HG02973 (cell line): ENCODE measurements at regions not wholly inside any gene's neighbourhood (a gene's known extent, or its start where the extent isn't known, plus 50 kb on each side); places are given as distances from the start of the nearest gene placed in this dataset.
A peak's percentile ranks its signal among the peaks of the same experiment; 100 is the strongest.
"Not testable (repeated sequence)": the region's sequence is repeated elsewhere in the genome, so short reads cannot be mapped to it uniquely, and the experiment has no call there.

Source experiments
- ATAC-seq: cut with Tn5 transposase; IDR thresholded peaks from one replicate; pipeline ENCODE4 v1.9.1; 2021; ENCODE audit warnings: moderate library complexity; ENCODE audit not compliant: unreplicated experiment

GRCh38 chr21:23578027-23578426, 2029.3 kb downstream of the MRPL39 start:
- no peak for ATAC-seq

DNA sequence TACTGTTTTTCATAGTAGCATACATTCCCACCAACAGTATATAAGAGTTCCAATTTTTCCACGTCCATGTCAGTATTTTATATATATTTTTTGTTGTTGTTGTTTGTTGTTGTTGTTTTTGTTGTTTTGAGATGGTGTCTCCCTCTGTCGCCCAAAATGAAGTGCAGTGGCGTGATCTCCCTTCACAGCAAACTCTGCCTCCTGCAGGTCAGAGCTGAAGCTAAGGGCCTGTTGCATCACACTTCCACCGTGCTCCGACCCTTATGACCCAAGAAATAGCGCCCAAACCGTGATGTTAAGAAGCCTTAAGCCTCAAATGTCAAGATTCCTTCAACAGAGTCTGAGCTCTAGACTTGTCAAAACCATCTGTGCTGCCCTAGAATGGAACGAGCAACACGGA, 2032.3 kb downstream of the MRPL39 start:
- no peak for ATAC-seq

GRCh38 chr21:23548924-23549323, 2058.4 kb downstream of the MRPL39 start:
- not testable (repeated sequence) for ATAC-seq

GRCh38 chr21:23543333-23543732, 2063.9 kb downstream of the MRPL39 start:
- no peak for ATAC-seq

DNA sequence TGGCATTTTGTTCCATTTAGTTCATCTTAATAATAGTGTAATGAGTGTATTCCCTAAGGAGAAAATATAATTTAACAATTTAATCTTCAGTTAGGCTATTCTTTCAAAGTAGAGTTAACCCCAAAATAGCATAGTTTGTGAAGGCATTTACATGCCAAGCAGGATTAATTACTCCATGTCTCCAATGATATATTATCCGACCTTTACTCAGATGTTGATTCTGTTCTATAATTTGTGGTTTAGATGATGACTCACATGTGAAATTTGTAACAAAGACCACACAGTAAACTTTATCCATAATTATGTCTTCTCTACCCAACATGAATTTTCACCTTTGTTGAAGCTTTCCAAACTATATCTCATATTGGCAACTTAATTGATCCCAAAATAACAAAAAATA, 2065.2 kb downstream of the MRPL39 start:
- no peak for ATAC-seq

- no peak for ATAC-seq
These were observed 2065.7 kb downstream of the MRPL39 start for GRCh38 chr21:23541571-23541970.

DNA sequence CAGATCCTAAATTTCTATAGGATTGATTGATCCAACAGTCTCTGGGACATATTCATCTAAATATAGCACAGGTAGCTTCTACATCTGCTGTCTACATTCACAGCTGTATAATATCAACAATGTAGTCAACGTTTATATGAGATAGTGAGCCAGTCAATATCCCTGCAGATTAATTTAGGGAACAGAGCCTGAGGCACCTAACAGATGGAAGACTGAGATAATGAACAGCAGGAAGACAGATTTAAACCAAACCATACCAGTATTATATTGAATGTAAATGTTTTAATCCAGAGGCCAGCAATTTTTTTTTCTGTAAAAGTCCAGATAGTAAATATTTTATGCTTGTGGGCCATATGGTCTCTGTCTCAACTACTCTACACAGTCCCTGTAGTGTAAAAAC, 2072.4 kb downstream of the MRPL39 start:
- ATAC-seq, result no peak

DNA sequence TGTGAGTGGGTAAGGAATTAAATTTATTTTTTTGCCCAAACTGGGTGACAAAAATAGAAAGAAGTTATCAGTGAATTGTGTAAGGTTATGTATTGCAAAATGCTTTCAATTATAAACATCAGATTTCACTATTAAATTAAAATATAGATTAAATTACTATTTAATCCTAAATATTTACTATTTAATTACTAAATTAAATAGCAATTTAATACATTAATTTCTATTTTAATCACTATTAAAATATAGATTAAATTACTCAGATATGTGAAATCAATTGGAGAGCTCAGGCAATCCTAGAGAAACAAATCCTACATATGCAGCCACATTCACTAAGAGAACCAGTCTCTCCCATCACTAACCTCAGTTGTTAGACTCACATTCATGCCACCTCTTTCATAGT, 2075.8 kb downstream of the MRPL39 start:
- no peak for ATAC-seq

DNA sequence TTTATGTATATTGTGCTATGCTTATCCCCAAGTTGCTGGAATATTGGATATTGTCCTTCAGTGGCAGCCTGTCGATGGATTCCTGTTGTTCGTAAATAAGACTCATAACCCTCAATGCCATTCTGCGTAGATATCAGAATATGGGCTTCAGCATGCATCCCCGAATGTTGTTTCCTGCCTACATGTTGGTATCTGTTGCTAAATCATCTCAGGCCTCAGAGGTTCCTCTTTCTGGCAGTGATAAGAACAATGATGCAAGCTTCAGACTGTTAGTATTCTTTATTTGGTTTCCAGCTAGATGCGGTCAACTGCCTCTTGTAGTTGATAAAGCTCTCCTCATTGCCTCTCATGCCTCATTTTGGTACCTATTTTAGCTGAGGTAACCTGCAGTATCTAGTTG, 2082.6 kb downstream of the MRPL39 start:
- no peak for ATAC-seq

DNA sequence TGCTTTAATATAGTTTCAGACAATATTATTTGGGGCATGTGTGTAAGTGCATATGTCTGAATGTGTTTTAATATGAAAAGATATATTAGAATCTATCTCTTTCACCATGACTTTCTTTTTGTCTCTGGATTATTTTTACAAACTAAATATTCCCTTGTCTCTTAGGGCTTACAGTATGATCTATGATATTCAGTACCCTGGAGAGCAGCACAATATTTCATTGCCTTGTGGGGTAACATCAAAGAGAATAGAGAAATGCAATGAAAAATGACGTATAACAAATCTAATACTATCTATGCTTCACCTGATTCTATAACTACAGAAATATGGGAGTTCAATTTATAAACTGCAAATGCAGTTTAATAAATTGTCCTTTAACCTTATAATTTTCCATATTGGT, 2084.5 kb downstream of the MRPL39 start:
- no peak for ATAC-seq

- ATAC-seq, result no peak
These were observed 2099.8 kb downstream of the MRPL39 start for GRCh38 chr21:23507501-23507900.

DNA sequence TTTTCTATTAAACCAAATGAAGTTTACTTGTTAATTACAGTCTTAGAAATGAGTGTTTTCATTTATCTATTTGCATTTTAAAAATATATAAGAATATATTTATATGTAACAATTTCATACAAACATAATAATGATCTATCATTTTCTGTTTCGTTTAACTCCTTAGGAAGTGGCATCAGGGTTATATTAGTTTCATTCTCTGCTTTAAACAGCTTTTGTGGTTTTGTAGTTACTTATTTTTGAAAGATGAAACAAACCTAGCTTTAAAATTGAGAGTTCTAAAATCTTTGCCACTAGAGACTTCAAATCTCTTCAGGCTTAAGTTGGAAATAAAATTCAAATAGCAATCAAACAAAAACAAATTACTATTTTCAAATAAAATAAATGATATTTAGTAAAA, 2110.6 kb downstream of the MRPL39 start:
- ATAC-seq, result peak; percentile 82

DNA sequence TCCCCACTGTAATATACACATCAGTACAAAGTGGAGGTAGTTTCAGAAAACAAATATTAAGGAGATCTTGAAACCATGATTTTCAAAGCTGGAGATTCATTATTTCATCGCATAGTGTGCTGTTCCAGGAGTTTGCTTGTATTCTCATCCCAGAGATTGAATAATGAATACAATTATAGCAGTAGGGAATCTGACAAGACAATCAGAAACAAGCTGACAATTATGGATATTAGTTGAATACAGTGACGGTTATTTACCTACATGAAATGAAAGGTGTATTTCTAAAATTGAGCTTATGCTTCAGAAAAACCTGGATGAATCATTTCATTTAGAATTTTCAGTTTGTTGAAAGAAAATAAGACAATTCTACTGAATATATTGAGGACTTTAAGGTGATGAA, 2119.0 kb downstream of the MRPL39 start:
- no peak for ATAC-seq

- ATAC-seq, result no peak
These were observed 2126.6 kb downstream of the MRPL39 start for GRCh38 chr21:23480591-23481270.

DNA sequence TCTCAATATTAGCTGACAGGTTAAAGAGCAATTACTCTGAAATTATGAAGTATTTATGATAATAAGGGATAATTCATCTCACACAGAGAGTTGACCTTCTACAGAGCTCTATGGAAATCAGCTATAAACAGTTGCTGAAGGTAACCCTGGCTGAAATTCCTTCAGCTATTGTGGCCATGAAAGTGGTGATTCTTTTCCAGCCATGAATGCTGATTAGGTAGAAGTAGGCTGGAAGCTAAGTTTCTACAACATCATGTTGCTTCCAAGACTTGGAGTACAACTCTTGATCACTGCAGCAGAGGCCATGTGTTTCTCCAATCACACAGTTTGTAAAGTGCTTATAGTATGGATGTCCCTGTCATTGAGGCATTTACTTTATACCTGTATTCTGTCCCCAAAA, 2128.9 kb downstream of the MRPL39 start:
- ATAC-seq, result no peak

- no peak for ATAC-seq
These were observed 2131.7 kb downstream of the MRPL39 start for GRCh38 chr21:23475281-23476219.

GRCh38 chr21:23471877-23472276, 2135.4 kb downstream of the MRPL39 start:
- ATAC-seq, result peak; percentile 92

DNA sequence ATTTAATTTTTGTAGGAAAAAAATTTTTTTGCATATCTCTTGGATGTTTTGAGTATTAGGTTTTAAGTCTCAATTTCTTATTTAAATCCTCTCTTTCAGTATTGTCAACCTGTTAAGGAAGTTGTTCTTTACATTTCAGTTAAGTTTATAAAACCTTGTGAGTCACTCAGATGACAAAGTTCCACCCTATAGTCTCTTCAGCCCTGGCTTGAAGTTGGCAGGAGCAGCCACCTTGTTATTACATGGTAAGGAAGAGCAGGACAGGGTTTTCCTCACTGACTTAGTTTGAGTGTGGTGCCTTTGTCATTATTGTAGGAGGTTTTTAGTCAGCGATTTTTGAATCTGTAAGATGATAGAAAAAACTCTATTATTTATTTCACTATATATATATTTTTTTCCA, 2143.9 kb downstream of the MRPL39 start:
- ATAC-seq, result no peak

GRCh38 chr21:23455676-23456075, 2151.6 kb downstream of the MRPL39 start:
- no peak for ATAC-seq

DNA sequence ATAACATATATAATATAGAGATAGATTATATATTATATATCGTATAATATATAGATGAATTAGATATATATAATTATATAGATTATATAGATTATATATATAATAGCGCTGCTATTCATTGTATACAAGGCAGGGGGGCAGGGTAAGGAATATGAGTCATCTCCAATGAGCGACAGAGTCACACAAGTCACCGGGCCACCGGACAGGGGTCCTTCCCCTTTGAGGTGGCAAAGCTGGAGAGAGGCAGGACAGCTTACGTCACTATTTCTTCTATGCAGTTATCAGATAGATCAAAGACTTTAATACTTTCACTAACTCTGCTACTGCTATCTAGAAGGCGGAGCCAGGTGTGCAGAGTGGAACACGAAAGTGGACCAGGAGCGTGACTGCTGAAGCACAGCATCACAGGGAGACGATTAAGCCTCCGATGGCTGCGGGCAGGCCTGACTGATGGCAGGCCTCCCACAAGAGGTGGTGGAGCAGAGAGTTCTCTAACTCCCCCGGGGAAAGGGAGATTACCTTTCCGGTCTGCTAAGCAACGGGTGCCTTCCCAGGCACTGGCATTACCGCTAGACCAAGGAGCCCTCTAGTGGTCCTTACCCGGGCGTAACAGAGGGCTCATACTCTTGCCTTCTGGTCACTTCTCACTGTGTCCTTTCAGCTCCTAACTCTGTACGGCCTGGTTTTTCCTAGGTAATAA, 2154.7 kb downstream of the MRPL39 start:
- ATAC-seq, result no peak

DNA sequence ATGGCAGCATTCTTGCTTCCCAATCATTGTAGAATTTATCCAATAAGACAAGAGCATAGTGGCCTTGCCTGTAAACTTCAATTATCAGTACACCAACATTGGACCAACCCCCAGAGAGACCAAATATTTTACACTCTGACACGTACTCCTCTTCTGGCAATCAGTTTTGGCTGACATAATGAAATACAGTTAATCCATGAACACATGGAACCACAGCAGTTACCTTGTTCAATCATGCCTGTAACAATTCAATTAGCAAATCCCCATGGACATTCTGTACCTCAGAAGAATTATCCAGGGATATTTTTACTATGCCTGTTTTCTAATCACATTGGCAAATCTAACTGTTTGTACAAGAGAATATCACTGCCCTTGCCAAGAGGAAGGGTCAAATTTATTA, 2162.0 kb downstream of the MRPL39 start:
- ATAC-seq, result no peak

DNA sequence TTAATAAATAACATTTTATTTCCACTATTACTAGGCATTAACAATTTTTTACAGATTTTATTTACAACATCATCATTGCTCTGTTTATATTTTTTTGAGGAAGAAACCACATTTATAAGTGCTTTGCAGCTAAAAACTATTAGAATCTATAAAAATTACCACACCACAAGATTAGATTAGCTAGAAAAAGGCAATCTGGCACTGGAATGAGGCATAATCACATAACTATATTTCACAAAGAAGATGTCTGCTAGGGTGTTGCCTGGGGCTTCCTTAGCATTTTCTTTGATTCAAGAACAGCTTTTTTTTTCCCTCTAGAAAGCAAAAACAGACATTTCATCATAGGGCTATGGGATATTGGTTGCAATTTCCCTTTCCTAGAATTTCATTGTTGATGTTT, 2169.2 kb downstream of the MRPL39 start:
- no peak for ATAC-seq
